ENCODE measurements at regions not wholly inside any gene's neighbourhood (a gene's known extent, or its start where the extent isn't known, plus 50 kb on each side); places are given as distances from the start of the nearest gene placed in this dataset.

GRCh38 chr9:75462866-75463265 is 374.6 kb downstream of the OSTF1 start:
- no peak for DNase-seq
- Histone ChIP-seq H3K9me3 (no peaks in the 10 kb centered on the region), H3K4me1 (no peaks in the 10 kb centered on the region), H3K27ac (no peak overlapping the region), H3K4me3 (no peak overlapping the region), H3K27me3 (no peaks in the 10 kb centered on the region), H3K36me3 (no peaks in the 10 kb centered on the region)
- TF ChIP-seq POLR2A (IDR thresholded peaks at IDR 0.05), result no peak
- TF ChIP-seq, protein P1, sequence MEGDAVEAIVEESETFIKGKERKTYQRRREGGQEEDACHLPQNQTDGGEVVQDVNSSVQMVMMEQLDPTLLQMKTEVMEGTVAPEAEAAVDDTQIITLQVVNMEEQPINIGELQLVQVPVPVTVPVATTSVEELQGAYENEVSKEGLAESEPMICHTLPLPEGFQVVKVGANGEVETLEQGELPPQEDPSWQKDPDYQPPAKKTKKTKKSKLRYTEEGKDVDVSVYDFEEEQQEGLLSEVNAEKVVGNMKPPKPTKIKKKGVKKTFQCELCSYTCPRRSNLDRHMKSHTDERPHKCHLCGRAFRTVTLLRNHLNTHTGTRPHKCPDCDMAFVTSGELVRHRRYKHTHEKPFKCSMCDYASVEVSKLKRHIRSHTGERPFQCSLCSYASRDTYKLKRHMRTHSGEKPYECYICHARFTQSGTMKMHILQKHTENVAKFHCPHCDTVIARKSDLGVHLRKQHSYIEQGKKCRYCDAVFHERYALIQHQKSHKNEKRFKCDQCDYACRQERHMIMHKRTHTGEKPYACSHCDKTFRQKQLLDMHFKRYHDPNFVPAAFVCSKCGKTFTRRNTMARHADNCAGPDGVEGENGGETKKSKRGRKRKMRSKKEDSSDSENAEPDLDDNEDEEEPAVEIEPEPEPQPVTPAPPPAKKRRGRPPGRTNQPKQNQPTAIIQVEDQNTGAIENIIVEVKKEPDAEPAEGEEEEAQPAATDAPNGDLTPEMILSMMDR (IDR thresholded peaks at IDR 0.05 in 4 of 5, conservative IDR thresholded peaks at IDR 0.05 in 1 of 5), result no peak
- in situ Hi-C loops (cut with MboI; ENCODE audit: low sequenced_read_pairs in 4 of 4) (no loop called here), intact Hi-C loops (cut with DNase I; ENCODE audit: low total_unique reads) (no loop called here)
- no peak for ATAC-seq

GRCh38 chr9:75463871-75464270 is 375.6 kb downstream of the OSTF1 start:
- TF ChIP-seq POLR2A (IDR thresholded peaks at IDR 0.05), result no peak
- TF ChIP-seq, protein P1 (IDR thresholded peaks at IDR 0.05 in 4 of 5, conservative IDR thresholded peaks at IDR 0.05 in 1 of 5), result no peak
- in situ Hi-C loops (cut with MboI; ENCODE audit: low sequenced_read_pairs in 4 of 4) (no loop called here), intact Hi-C loops (cut with DNase I; ENCODE audit: low total_unique reads) (no loop called here)
- Histone ChIP-seq H3K36me3 (no peaks in the 10 kb centered on the region), H3K4me1 (no peaks in the 10 kb centered on the region), H3K27me3 (no peaks in the 10 kb centered on the region), H3K9me3 (no peaks in the 10 kb centered on the region), H3K4me3 (no peak overlapping the region), H3K27ac (no peak overlapping the region)
- no peak for DNase-seq
- ATAC-seq, result no peak

GRCh38 chr9:75464726-75465125 is 376.4 kb downstream of the OSTF1 start:
- no peak overlapping the region for H3K27ac ChIP-seq
- TF ChIP-seq POLR2A (IDR thresholded peaks at IDR 0.05), result no peak
- TF ChIP-seq, protein P1 (IDR thresholded peaks at IDR 0.05 in 4 of 5, conservative IDR thresholded peaks at IDR 0.05 in 1 of 5), result no peak
- H3K4me3 ChIP-seq, result no peak overlapping the region
- H3K36me3 ChIP-seq, result no peaks in the 10 kb centered on the region
- no peaks in the 10 kb centered on the region for H3K9me3 ChIP-seq
- no peaks in the 10 kb centered on the region for H3K4me1 ChIP-seq
- intact Hi-C loops (cut with DNase I; ENCODE audit: low total_unique reads), result no loop called here
- in situ Hi-C loops (cut with MboI; ENCODE audit: low sequenced_read_pairs in 4 of 4), result no loop called here
- DNase-seq (no peak), ATAC-seq (no peak)
- no peaks in the 10 kb centered on the region for H3K27me3 ChIP-seq

- intact Hi-C loops (cut with DNase I; ENCODE audit: low total_unique reads), result no loop called here
- ATAC-seq (peak in 1 of 2 donors; percentile 83), DNase-seq (peak in 1 of 2 donors; percentile 19)
- Histone ChIP-seq H3K27ac (no peak overlapping the region), H3K4me3 (no peak overlapping the region), H3K36me3 (no peaks in the 10 kb centered on the region), H3K27me3 (no peaks in the 10 kb centered on the region), H3K4me1 (no peaks in the 10 kb centered on the region), H3K9me3 (no peaks in the 10 kb centered on the region)
- TF ChIP-seq, protein P1 (IDR thresholded peaks at IDR 0.05 in 4 of 5, conservative IDR thresholded peaks at IDR 0.05 in 1 of 5), result no peak
- no peak for TF ChIP-seq POLR2A (IDR thresholded peaks at IDR 0.05)
- in situ Hi-C loops (cut with MboI; ENCODE audit: low sequenced_read_pairs in 4 of 4), result no loop called here
Observed at GRCh38 chr9:75467142-75467541, 378.8 kb downstream of the OSTF1 start.

- Histone ChIP-seq H3K9me3 (no peaks in the 10 kb centered on the region), H3K27ac (no peak overlapping the region), H3K4me1 (no peaks in the 10 kb centered on the region), H3K27me3 (no peaks in the 10 kb centered on the region), H3K4me3 (no peak overlapping the region), H3K36me3 (no peaks in the 10 kb centered on the region)
- intact Hi-C loops (cut with DNase I; ENCODE audit: low total_unique reads) (no loop called here), in situ Hi-C loops (cut with MboI; ENCODE audit: low sequenced_read_pairs in 4 of 4) (no loop called here)
- TF ChIP-seq, protein P1 (IDR thresholded peaks at IDR 0.05 in 4 of 5, conservative IDR thresholded peaks at IDR 0.05 in 1 of 5), result no peak
- TF ChIP-seq POLR2A (IDR thresholded peaks at IDR 0.05), result no peak
- no peak for DNase-seq
- ATAC-seq, result no peak
Observed at GRCh38 chr9:75471549-75472114, 383.3 kb downstream of the OSTF1 start.
